ENCODE measurements at regions not wholly inside any gene's neighbourhood (a gene's known extent, or its start where the extent isn't known, plus 50 kb on each side); places are given as distances from the start of the nearest gene placed in this dataset.

DNA sequence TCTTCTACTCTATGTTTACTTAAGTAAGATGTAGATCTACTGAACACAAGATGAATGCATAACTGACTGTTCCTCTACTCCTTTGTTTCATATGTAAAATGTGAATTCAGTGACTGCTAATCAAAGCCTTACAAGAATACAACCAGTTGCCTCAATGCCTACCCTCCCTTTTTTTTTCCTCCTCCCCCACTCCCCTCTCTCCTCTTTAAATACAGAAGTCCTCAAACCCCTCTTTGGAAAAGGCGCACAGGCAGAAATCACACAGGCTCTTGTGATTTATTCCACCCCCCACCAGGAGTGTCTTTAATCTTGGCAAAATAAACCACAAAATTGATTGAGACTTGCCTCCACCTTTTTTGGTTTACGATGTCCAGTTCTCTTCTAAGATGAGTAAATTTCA, 398.5 kb downstream of the DMAC1 start:
- TF ChIP-seq GATA2 (IDR thresholded peaks at IDR 0.05; ENCODE audit: low read depth, low read length) = no peak
- TF ChIP-seq GATA3 (IDR thresholded peaks at IDR 0.05; ENCODE audit: low read depth, low read length) = no peak

Measured in SH-SY5Y (cell line).